Chondrocyte (in vitro differentiated cells): ENCODE measurements at regions not wholly inside any gene's neighbourhood (a gene's known extent, or its start where the extent isn't known, plus 50 kb on each side); places are given as distances from the start of the nearest gene placed in this dataset.

Experiments used
- DNase-seq: peaks from one replicate; pipeline ENCODE4 v3.0.0; 2021; ENCODE audit warnings: mixed read lengths, low spot score
- H3K27ac Mint-ChIP-seq: one replicate; pipeline ENCODE4 v1.8.0; 2021; ENCODE audit warnings: mild to moderate bottlenecking, moderate library complexity, mixed read lengths; ENCODE audit not compliant: unreplicated experiment
- H3K27me3 Mint-ChIP-seq: 2 replicates; pipeline ENCODE4 v1.8.0; 2021; ENCODE audit warnings: low read depth, mixed read lengths
- H3K36me3 Mint-ChIP-seq: 2 replicates; pipeline ENCODE4 v1.8.0; 2021; ENCODE audit warnings: low read depth, mixed read lengths
- H3K4me1 Mint-ChIP-seq: 2 replicates; pipeline ENCODE4 v1.8.0; 2021; ENCODE audit warnings: low read depth, mild to moderate bottlenecking, mixed read lengths
- H3K4me3 Mint-ChIP-seq: one replicate; pipeline ENCODE4 v1.8.0; 2021; ENCODE audit warnings: mild to moderate bottlenecking, moderate library complexity, mixed read lengths; ENCODE audit not compliant: unreplicated experiment
- H3K9me3 Mint-ChIP-seq: 2 replicates; pipeline ENCODE4 v1.8.0; 2021; ENCODE audit warnings: low read depth, mixed read lengths
- CTCF ChIP-seq: fragments of 200-600 bp; sonication (generic); IDR thresholded peaks from 2 replicates; pipeline ENCODE4 v1.5.0; 2021; ENCODE audit warnings: antibody characterized with exemption, mild to moderate bottlenecking, moderate library complexity

- H3K4me1 Mint-ChIP-seq: peaks cover 3% of the 10 kb centered on the region
- H3K27ac Mint-ChIP-seq: no peak overlapping the region
- H3K27me3 Mint-ChIP-seq: peaks cover 10% of the 10 kb centered on the region
- no peak for DNase-seq
- H3K4me3 Mint-ChIP-seq: no peak overlapping the region
- TF ChIP-seq CTCF: no peak
- no peaks in the 10 kb centered on the region for H3K36me3 Mint-ChIP-seq
- peaks cover 9% of the 10 kb centered on the region for H3K9me3 Mint-ChIP-seq
Measured at GRCh38 chr3:5296362-5296761, 108.9 kb downstream of the EDEM1 start.

GRCh38 chr3:5297895-5298294 lies 110.4 kb downstream of the EDEM1 start:
- no peak for DNase-seq
- no peaks in the 10 kb centered on the region for H3K36me3 Mint-ChIP-seq
- H3K27ac Mint-ChIP-seq: no peak overlapping the region
- peaks cover 9% of the 10 kb centered on the region for H3K9me3 Mint-ChIP-seq
- no peak for TF ChIP-seq CTCF
- peaks cover 13% of the 10 kb centered on the region for H3K27me3 Mint-ChIP-seq
- no peak overlapping the region for H3K4me3 Mint-ChIP-seq
- peaks cover 3% of the 10 kb centered on the region for H3K4me1 Mint-ChIP-seq

- no peaks in the 10 kb centered on the region for H3K36me3 Mint-ChIP-seq
- no peak for DNase-seq
- H3K4me3 Mint-ChIP-seq: no peak overlapping the region
- peaks cover 9% of the 10 kb centered on the region for H3K9me3 Mint-ChIP-seq
- peaks cover 13% of the 10 kb centered on the region for H3K27me3 Mint-ChIP-seq
- no peak overlapping the region for H3K27ac Mint-ChIP-seq
- TF ChIP-seq CTCF: no peak
- H3K4me1 Mint-ChIP-seq: peaks cover 3% of the 10 kb centered on the region
Measured at GRCh38 chr3:5298453-5298852, 110.9 kb downstream of the EDEM1 start.

- TF ChIP-seq CTCF: no peak
- peaks cover 9% of the 10 kb centered on the region for H3K9me3 Mint-ChIP-seq
- H3K4me3 Mint-ChIP-seq: no peak overlapping the region
- no peak for DNase-seq
- no peak overlapping the region for H3K27ac Mint-ChIP-seq
- peaks cover 3% of the 10 kb centered on the region for H3K4me1 Mint-ChIP-seq
- no peaks in the 10 kb centered on the region for H3K36me3 Mint-ChIP-seq
- H3K27me3 Mint-ChIP-seq: peaks cover 19% of the 10 kb centered on the region
Measured at GRCh38 chr3:5299161-5299560, 111.7 kb downstream of the EDEM1 start.

- Mint-ChIP-seq H3K4me3 (no peak overlapping the region), H3K27ac (no peak overlapping the region), H3K4me1 (no peaks in the 10 kb centered on the region), H3K27me3 (peaks cover 26% of the 10 kb centered on the region), H3K9me3 (peaks cover 6% of the 10 kb centered on the region), H3K36me3 (no peaks in the 10 kb centered on the region)
- TF ChIP-seq CTCF: no peak
- DNase-seq: no peak
Measured at GRCh38 chr3:5300638-5301037, 113.1 kb downstream of the EDEM1 start.
